Mesodermal cell (in vitro differentiated cells): ENCODE measurements at regions not wholly inside any gene's neighbourhood (a gene's known extent, or its start where the extent isn't known, plus 50 kb on each side); places are given as distances from the start of the nearest gene placed in this dataset.
"Not testable (repeated sequence)": the region's sequence is repeated elsewhere in the genome, so short reads cannot be mapped to it uniquely, and the experiment has no call there.

ENCODE experiments used
- H3K27ac ChIP-seq: 2 replicates; pipeline ENCODE4 v1.7.0; 2013; ENCODE audit warnings: mild to moderate bottlenecking, low read depth, low read length, moderate library complexity; ENCODE audit not compliant: severe bottlenecking
- H3K36me3 ChIP-seq: 2 replicates; pipeline ENCODE4 v1.7.1; 2013; ENCODE audit warnings: mild to moderate bottlenecking, low read length, moderate library complexity; ENCODE audit not compliant: control insufficient read depth, insufficient read depth
- H3K4me1 ChIP-seq: one replicate; pipeline ENCODE4 v1.7.1; 2013; ENCODE audit warnings: mild to moderate bottlenecking, low read length; ENCODE audit not compliant: insufficient read depth, control insufficient read depth, poor library complexity, severe bottlenecking
- H3K4me3 ChIP-seq: 2 replicates; pipeline ENCODE4 v1.7.0; 2013; ENCODE audit warnings: low read length, control low read depth, mild to moderate bottlenecking; ENCODE audit not compliant: insufficient read depth, poor library complexity, severe bottlenecking; ENCODE audit errors: extremely low read depth
- H3K9me3 ChIP-seq: 2 replicates; pipeline ENCODE4 v1.7.1; 2013; ENCODE audit warnings: mild to moderate bottlenecking, low read length, moderate library complexity; ENCODE audit not compliant: control insufficient read depth
- WGBS, 2 experiments: methylation state at CpG; one replicate each; pipeline ENCODE4 v1.1.5; 2013; ENCODE audit warnings: missing lambda C conversion rate in 2 of 2; ENCODE audit not compliant: insufficient coverage in 2 of 2; 5-methylcytosine and 5-hydroxymethylcytosine counted together

DNA sequence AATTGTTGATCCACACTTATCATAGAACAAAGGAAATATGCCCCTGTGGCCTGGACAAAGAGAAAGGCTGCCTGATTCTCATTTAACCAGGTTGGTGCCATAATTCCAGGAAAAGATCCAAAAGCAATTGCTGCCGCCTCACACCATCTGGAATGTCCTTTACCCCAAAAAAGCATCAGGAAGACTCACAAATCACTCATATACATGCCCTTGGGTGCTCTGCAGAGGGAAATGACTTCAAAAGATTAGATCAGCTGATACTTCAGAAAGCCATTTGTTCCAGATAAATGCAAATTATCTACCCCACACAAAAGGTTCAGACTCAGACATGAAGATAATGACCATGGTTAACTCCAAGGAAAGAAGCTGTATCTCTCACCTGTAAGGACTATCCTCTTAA lies 285.8 kb downstream of the C1D start:
- no CpG with 5 or more reads among the region's 1 CpG for WGBS, 2 experiments
- Histone ChIP-seq H3K27ac (no peak overlapping the region), H3K4me3 (no peak overlapping the region), H3K9me3 (no peaks in the 10 kb centered on the region), H3K36me3 (no peaks in the 10 kb centered on the region), H3K4me1 (no peaks in the 10 kb centered on the region)

DNA sequence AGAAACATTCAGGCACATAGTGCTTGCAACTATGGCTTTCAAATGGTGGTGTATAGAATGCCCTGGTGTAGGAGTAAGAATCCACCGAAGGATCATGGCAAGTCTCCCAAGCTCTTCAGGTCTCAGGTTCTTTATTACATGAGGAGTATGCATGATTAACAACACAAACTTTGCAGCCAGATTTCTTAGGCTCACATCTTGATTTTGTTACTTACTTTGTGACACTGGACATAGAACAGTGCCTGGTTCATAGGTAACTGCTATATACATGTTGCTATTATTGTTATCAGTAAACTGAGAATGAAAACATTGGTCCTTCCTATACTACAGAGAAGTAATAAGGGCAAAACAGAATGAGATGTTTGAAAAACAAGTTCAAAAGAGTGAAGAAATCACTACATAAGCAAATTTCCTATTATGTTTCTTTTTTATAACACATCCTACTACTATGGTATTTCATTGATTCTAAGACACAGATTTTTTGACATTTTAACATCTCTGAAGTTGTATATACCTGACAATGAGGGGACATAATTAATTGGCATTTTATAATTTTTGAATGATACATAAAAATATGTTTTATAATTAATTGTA lies 284.9 kb downstream of the C1D start:
- no CpG with 5 or more reads among the region's 1 CpG for WGBS, 2 experiments
- Histone ChIP-seq H3K27ac (no peak overlapping the region), H3K9me3 (no peaks in the 10 kb centered on the region), H3K36me3 (no peaks in the 10 kb centered on the region), H3K4me1 (no peaks in the 10 kb centered on the region), H3K4me3 (no peak overlapping the region)

DNA sequence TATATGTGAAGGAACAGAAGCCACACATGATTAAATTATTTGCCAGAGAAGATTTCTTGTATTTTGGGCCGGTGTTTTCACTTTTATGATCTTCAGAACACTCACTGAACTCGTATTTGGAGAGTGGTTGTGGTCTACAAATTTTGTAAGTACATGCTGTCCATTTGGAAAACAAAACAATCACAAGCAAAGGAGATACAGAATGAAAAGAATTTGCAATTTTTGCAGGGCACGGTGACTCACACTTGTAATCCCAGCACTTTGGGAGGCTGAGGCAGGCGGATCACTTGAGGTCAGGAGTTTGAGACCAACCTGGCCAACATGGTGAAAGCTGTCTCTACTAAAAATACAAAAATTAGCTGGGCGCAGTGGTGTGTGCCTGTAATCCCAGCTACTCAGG lies 282.0 kb downstream of the C1D start:
- not testable (repeated sequence) for H3K9me3 ChIP-seq, H3K36me3 ChIP-seq, H3K4me1 ChIP-seq, H3K27ac ChIP-seq, H3K4me3 ChIP-seq
- 83 to 93% methylated on average over 3 to 4 of the region's 5 CpGs for WGBS, 2 experiments

DNA sequence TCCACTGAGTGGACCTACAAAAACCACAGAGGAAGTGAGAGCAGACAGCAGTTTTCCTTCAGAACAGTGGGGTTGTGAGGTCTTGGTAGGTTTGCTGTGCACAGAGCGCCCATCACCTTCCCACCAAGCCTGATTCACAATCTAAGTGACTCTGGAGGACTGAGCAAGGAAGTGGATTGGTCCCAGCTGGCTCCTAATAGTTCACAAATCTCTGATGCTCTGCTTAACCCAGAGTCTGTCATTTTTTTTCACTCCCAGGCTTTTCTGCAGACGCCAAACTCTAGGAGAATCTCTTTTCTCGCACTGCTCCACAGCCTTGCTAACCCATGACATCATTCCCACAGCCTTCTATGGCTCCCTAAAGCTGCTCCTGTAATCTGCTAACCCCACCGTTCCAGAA lies 280.4 kb downstream of the C1D start:
- Histone ChIP-seq H3K4me3 (no peak overlapping the region), H3K27ac (no peak overlapping the region), H3K4me1 (no peaks in the 10 kb centered on the region), H3K9me3 (no peaks in the 10 kb centered on the region), H3K36me3 (no peaks in the 10 kb centered on the region)
- 76 to 82% methylated on average over 2 to 3 of the region's 4 CpGs for WGBS, 2 experiments

DNA sequence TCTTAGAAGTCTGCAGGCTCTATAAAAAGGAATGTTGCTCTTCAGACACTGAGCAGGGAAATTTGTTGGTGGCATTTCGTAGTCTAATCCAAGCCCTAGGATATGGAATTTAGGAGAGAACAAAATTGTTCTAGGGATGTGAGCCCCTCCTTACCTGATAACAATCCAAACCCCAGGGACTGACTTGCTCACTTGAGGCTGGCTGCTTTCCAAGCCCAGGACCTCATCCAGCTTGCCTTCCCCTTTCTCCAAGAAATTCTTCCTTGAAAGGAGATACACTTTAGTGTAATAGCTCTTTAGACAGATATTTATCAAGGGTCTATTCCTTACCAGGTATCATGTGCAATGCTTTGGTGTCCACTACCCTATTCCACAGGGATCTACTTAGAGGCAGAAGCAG lies 279.8 kb downstream of the C1D start:
- no peaks in the 10 kb centered on the region for H3K9me3 ChIP-seq
- no peaks in the 10 kb centered on the region for H3K36me3 ChIP-seq
- H3K4me3 ChIP-seq = no peak overlapping the region
- H3K4me1 ChIP-seq = no peaks in the 10 kb centered on the region
- H3K27ac ChIP-seq = no peak overlapping the region
- WGBS, 2 experiments = no CpG with 5 or more reads among the region's 1 CpG

DNA sequence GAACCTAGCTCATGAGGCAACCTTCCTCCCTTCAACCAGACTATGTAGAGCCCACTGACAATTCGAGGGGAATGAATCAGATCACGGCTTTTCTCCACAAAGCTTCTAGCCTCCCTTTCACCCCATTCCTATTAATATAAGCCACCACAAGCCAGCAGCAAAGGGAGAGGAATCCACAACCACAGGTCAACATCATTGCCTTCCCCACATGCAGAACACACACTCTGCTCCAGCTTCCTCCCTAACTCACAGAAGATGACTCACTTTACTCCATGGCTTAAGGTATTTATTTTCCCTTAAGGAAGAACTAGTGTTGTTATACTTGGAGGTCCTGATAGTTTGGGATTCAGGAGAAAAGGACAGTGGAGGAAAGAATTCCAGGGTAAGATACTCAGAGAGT lies 272.2 kb downstream of the C1D start:
- Histone ChIP-seq H3K4me1 (no peaks in the 10 kb centered on the region), H3K4me3 (no peak overlapping the region), H3K9me3 (no peaks in the 10 kb centered on the region), H3K27ac (no peak overlapping the region), H3K36me3 (no peaks in the 10 kb centered on the region)
- 61 to 100% methylated on average over 2 of the region's 2 CpGs for WGBS, 2 experiments

DNA sequence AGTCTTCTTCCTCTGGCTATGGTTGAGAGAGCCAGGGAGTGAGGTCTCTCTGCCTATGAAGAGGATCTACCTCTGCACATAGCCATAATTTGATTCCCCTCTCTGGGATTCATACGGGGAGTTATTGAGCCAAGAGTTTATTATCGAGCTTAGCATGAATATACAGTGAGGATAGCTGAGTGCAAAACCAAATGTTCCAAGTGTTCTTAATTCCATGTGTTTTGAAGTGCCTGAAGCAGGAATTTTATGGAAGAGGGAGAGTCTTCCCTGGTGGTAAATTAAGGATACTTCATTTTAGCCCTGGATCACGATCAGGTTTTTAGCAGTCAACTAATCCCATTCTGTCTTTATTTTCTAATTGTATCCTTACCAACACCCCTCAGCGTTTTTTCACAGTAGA lies 270.6 kb downstream of the C1D start:
- Histone ChIP-seq H3K4me1 (no peaks in the 10 kb centered on the region), H3K9me3 (no peaks in the 10 kb centered on the region), H3K36me3 (no peaks in the 10 kb centered on the region), H3K4me3 (no peak overlapping the region), H3K27ac (no peak overlapping the region)
- 75 to 94% methylated on average over 1 to 2 of the region's 4 CpGs for WGBS, 2 experiments

DNA sequence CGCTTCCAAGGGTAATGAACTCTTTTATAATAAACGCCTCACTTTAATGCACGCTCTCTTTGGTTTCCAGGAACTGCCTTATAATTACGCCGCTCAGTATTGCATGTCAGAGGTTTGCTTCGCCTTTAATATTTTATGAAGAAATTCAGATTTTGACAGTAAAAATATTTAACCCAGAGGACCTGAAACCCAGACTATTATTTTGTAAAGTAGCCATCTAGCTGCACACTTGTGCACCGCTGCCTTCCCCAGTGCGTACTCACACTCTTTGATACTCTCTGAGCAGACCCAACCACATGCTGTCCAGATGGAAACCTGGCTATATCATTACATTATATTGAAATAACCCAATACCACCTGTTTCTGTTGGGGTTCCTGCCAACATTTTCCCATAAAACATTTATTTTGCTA lies 270.1 kb downstream of the C1D start:
- Histone ChIP-seq H3K27ac (no peak overlapping the region), H3K4me1 (no peaks in the 10 kb centered on the region), H3K36me3 (no peaks in the 10 kb centered on the region), H3K4me3 (no peak overlapping the region), H3K9me3 (no peaks in the 10 kb centered on the region)
- 92 to 99% methylated on average over 5 of the region's 8 CpGs for WGBS, 2 experiments

DNA sequence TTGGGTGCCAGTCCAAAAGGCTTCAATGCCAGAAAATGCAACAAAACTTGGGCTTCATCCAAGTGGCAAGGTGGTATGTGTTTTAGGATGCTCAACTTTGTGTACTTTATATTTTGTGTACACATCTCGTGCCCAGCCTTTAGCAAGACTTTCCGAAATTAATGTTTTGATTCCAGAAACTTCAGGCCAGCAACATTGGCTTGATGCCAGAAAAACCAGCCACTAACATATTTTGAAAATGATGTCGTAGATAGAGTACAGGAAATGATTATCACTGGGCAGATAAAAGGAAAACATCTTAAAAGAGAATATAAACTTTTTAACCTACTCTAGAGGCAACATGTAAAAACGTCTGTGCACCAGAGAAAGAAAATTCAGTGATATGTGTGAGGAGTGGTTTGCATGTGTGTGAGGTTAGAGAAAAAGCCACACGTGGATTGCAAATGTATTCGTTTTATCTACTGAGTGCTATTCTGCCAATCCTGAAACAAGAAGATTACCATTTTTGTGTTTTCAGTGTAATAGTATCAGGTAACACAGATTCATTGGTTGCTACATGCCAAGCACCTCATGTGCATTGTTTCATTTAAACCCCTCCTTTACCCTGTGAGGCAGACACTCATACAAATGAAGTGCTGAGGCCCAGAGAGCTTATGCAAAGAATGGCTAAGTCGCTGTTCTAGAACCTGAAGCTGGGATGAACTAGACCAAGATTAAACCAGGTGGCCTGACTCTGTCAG lies 264.8 kb downstream of the C1D start:
- H3K27ac ChIP-seq = no peak overlapping the region
- H3K4me1 ChIP-seq = no peaks in the 10 kb centered on the region
- H3K4me3 ChIP-seq = no peak overlapping the region
- WGBS, 2 experiments = 94 to 96% methylated on average over 3 to 6 of the region's 7 CpGs
- no peaks in the 10 kb centered on the region for H3K9me3 ChIP-seq
- H3K36me3 ChIP-seq = no peaks in the 10 kb centered on the region

DNA sequence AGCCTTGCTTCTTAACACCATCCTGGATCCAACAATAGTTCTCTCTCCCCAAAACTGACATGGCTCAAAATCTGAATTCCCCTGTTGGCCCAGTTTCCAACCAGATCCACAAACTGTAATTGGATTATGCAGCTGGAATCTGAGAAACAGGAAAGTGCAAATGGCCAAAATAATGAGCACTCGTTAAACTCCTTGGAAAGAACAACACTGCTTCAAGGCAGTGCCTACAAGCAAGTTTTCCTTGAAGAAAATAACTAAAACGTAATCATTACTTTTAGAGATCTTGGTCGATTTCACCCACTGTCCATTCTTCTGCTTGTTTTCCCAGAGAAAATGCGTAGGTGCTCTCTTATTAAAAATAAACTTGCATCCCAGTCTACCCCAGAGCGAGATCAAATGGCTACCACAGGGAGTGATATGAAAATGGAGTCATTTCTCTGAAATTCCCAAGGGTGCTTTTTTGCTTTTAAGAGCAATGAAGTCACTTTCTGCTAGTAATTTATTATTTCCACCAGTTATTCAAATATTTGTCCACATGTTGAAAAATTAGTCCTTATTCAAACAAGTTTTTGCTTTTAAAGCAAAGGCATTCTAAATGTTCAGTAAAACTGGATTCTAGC lies 264.2 kb downstream of the C1D start:
- Histone ChIP-seq H3K36me3 (no peaks in the 10 kb centered on the region), H3K9me3 (no peaks in the 10 kb centered on the region), H3K27ac (no peak overlapping the region), H3K4me3 (no peak overlapping the region), H3K4me1 (no peaks in the 10 kb centered on the region)
- WGBS, 2 experiments = 92 to 93% methylated on average over 3 to 4 of the region's 5 CpGs

DNA sequence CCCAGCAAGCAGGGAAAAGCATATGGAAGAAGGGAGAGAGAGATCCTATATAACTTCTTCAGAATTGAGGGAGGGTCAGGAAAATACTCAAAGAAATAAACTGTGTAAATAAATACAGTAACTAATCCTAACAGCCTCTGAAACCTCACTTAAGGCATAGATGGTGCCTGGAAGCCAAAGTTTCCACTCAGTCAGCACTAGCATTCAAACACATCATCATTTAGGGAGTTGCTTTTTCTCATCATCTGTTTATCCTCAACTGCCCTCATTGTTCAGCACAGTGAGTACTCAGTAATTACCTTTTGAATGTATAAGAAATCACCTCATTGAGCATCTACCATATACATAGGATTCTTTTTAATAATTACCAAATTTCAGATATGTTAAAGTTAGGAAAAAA lies 262.9 kb downstream of the C1D start:
- H3K36me3 ChIP-seq = no peaks in the 10 kb centered on the region
- no peaks in the 10 kb centered on the region for H3K9me3 ChIP-seq
- H3K27ac ChIP-seq = no peak overlapping the region
- H3K4me3 ChIP-seq = no peak overlapping the region
- H3K4me1 ChIP-seq = no peaks in the 10 kb centered on the region
